ENCODE measurements at regions not wholly inside any gene's neighbourhood (a gene's known extent, or its start where the extent isn't known, plus 50 kb on each side); places are given as distances from the start of the nearest gene placed in this dataset.

DNA sequence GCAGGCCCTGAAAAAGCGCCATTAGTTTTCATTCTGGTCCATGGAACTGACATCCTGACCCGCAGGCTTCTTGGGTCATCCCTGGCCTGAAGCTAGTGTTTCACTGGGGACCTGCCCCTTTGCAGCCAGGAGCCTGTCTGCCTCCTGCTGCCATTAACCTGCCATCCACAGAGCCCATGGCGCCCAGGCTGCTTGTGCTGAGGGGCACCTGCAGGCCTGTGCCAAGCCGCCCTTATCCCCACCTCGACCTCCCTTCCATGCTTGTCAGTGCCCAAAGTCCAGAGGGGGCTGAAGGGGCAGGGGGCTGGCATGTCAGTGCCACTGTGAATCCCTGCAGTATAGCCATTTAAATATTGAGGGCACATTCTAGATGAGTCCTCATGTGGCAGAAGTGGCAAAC, 207.6 kb upstream of the USP25 start:
- peaks cover 3% of the 10 kb centered on the region for H3K27me3 Mint-ChIP-seq (ENCODE audit: insufficient read depth)
- intact Hi-C loops (cut with micrococcal nuclease) = no loop called here
- H3K4me1 Mint-ChIP-seq (ENCODE audit: low read depth) = no peaks in the 10 kb centered on the region
- H3K4me3 Mint-ChIP-seq = no peak overlapping the region
- no peak overlapping the region for H3K27ac Mint-ChIP-seq
- H3K9me3 Mint-ChIP-seq = peaks cover 10% of the 10 kb centered on the region
- no peak for DNase-seq (ENCODE audit: low spot score)
- no peaks in the 10 kb centered on the region for H3K36me3 Mint-ChIP-seq (ENCODE audit: low read depth)

DNA sequence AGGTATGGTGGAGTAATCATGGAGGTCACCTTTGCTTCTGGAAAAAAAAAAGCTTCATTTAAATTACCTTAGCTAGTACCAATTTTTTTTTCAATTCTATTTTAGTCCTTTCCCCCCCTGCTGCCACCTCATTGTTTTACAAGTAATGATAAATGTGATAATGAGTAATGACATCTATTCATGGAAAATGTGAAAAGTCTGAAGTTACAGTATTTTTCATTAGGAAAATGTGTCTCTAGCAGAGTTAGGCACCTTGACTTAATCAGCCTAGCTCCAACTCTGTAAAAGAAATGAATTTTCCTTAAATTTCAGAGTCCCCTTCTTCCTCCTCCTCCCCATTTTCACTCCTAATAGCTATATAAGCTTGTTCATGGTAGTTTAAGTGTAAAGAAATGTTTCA, 204.9 kb upstream of the USP25 start:
- intact Hi-C loops (cut with micrococcal nuclease) = no loop called here
- H3K9me3 Mint-ChIP-seq = peaks cover under 1% of the 10 kb centered on the region
- no peak overlapping the region for H3K27ac Mint-ChIP-seq
- no peaks in the 10 kb centered on the region for H3K4me1 Mint-ChIP-seq (ENCODE audit: low read depth)
- H3K36me3 Mint-ChIP-seq (ENCODE audit: low read depth) = no peaks in the 10 kb centered on the region
- DNase-seq (ENCODE audit: low spot score) = no peak
- H3K27me3 Mint-ChIP-seq (ENCODE audit: insufficient read depth) = peaks cover 3% of the 10 kb centered on the region
- H3K4me3 Mint-ChIP-seq = no peak overlapping the region

DNA sequence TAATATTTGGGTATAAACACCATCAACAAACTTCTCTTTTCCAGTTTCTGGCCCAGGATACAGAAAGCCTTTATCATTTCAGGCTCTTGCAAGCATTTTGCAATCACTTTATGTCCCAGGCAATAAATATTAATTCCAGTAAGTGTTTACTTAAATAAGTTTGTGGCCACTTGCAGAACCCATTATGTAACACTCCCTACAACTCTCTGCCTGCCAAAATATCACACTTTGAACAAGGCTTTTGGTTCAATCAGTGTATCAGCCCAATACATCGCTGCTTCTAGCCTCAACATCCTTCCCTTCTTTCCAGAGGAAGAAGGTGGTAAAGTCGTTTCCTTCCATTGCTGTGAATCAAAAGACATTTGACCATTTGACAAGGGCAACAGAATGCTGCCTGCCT, 203.0 kb upstream of the USP25 start:
- no peak overlapping the region for H3K27ac Mint-ChIP-seq
- intact Hi-C loops (cut with micrococcal nuclease) = no loop called here
- no peaks in the 10 kb centered on the region for H3K4me1 Mint-ChIP-seq (ENCODE audit: low read depth)
- H3K36me3 Mint-ChIP-seq (ENCODE audit: low read depth) = no peaks in the 10 kb centered on the region
- H3K9me3 Mint-ChIP-seq = peaks cover 4% of the 10 kb centered on the region
- peaks cover 3% of the 10 kb centered on the region for H3K27me3 Mint-ChIP-seq (ENCODE audit: insufficient read depth)
- DNase-seq (ENCODE audit: low spot score) = no peak
- no peak overlapping the region for H3K4me3 Mint-ChIP-seq

GRCh38 chr21:15528346-15528745, 201.4 kb upstream of the USP25 start:
- intact Hi-C loops (cut with micrococcal nuclease) = no loop called here

DNA sequence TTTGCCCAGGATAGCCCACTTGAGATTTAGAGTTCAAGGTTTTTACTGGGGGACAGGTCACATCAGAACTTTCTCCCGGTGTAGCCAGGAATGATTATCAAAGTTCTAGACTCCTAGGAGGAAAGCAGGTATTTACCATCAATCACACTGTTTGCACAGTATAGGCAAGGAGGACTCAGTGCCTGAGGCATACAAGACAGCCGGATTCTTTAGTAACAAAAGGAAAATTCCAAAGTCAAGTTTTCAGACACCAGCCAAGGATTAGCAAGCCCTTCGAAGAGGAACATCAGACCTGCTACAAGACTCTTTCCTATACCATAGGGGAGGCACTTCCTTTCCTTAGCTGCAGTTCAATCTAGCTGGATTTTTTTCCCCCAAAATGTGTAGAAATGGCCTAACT, 197.8 kb upstream of the USP25 start:
- no peaks in the 10 kb centered on the region for H3K36me3 Mint-ChIP-seq (ENCODE audit: low read depth)
- peaks cover 9% of the 10 kb centered on the region for H3K4me1 Mint-ChIP-seq (ENCODE audit: low read depth)
- DNase-seq (ENCODE audit: low spot score) = no peak
- peaks cover 4% of the 10 kb centered on the region for H3K9me3 Mint-ChIP-seq
- intact Hi-C loops (cut with micrococcal nuclease) = no loop called here
- H3K27me3 Mint-ChIP-seq (ENCODE audit: insufficient read depth) = no peaks in the 10 kb centered on the region
- H3K4me3 Mint-ChIP-seq = no peak overlapping the region
- no peak overlapping the region for H3K27ac Mint-ChIP-seq

More at GRCh38 chr21:15528346-15528745, 201.4 kb upstream of the USP25 start:
- Mint-ChIP-seq H3K9me3 (peaks cover 4% of the 10 kb centered on the region), H3K27me3 (ENCODE audit: insufficient read depth) (peaks cover 3% of the 10 kb centered on the region), H3K4me3 (no peak overlapping the region), H3K36me3 (ENCODE audit: low read depth) (no peaks in the 10 kb centered on the region), H3K4me1 (ENCODE audit: low read depth) (no peaks in the 10 kb centered on the region), H3K27ac (no peak overlapping the region)
- no peak for DNase-seq (ENCODE audit: low spot score)

- no peak overlapping the region for H3K4me3 Mint-ChIP-seq
- peaks cover 4% of the 10 kb centered on the region for H3K9me3 Mint-ChIP-seq
- H3K27me3 Mint-ChIP-seq (ENCODE audit: insufficient read depth) = peaks cover 2% of the 10 kb centered on the region
- H3K4me1 Mint-ChIP-seq (ENCODE audit: low read depth) = peaks cover 9% of the 10 kb centered on the region
- H3K36me3 Mint-ChIP-seq (ENCODE audit: low read depth) = no peaks in the 10 kb centered on the region
- no peak for DNase-seq (ENCODE audit: low spot score)
- no peak overlapping the region for H3K27ac Mint-ChIP-seq
- intact Hi-C loops (cut with micrococcal nuclease) = no loop called here
These were observed 196.2 kb upstream of the USP25 start for GRCh38 chr21:15533618-15534017.

DNA sequence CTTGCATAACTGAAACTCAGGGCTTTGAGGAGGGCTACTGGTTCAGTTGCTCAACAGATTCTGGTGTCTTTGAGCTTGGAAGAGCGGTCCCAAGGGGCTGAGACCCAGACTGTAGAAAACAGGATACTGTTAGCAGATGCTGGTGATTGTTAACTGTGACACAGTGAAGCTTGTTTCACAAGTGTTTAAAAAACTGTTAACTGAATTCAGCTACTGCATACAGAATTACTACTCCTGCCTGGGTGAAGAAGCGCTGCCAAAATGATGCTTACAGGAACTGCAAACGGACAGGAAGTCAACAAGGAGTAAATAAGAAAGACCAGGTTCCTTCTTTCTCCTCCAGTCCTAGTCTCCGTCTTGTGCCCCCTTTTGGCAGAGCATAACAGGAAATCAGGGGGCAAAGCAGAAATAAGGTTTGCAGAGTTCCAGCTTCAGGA, 195.3 kb upstream of the USP25 start:
- no peak for DNase-seq (ENCODE audit: low spot score)
- intact Hi-C loops (cut with micrococcal nuclease) = no loop called here
- H3K27me3 Mint-ChIP-seq (ENCODE audit: insufficient read depth) = peaks cover 2% of the 10 kb centered on the region
- H3K36me3 Mint-ChIP-seq (ENCODE audit: low read depth) = no peaks in the 10 kb centered on the region
- H3K4me3 Mint-ChIP-seq = no peak overlapping the region
- H3K9me3 Mint-ChIP-seq = peaks cover 4% of the 10 kb centered on the region
- no peak overlapping the region for H3K27ac Mint-ChIP-seq
- peaks cover 9% of the 10 kb centered on the region for H3K4me1 Mint-ChIP-seq (ENCODE audit: low read depth)

DNA sequence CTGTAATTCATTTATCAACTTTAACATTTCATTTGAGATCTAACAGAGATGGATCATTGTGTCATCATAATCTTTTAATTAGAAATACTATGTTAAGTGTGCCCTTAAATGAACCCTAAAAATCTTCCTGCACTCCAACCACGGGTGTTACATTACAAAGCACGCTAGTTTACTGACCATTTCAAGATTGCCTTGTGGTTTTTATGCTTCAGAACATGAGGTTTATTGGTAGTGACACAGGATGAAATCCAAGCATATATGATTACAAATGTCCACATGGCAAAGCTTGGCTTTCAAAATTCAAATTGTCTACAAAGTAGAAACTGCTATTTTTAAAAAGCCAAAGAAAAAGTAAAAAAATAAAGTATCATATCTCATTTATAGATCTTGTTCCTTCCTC, 190.4 kb upstream of the USP25 start:
- Mint-ChIP-seq H3K9me3 (no peaks in the 10 kb centered on the region), H3K27me3 (ENCODE audit: insufficient read depth) (peaks cover 2% of the 10 kb centered on the region), H3K4me3 (no peak overlapping the region), H3K36me3 (ENCODE audit: low read depth) (no peaks in the 10 kb centered on the region), H3K4me1 (ENCODE audit: low read depth) (peaks cover 4% of the 10 kb centered on the region), H3K27ac (no peak overlapping the region)
- DNase-seq (ENCODE audit: low spot score) = no peak
- intact Hi-C loops (cut with micrococcal nuclease) = no loop called here

- H3K9me3 Mint-ChIP-seq = no peaks in the 10 kb centered on the region
- DNase-seq (ENCODE audit: low spot score) = no peak
- H3K36me3 Mint-ChIP-seq (ENCODE audit: low read depth) = no peaks in the 10 kb centered on the region
- intact Hi-C loops (cut with micrococcal nuclease) = no loop called here
- H3K27me3 Mint-ChIP-seq (ENCODE audit: insufficient read depth) = peaks cover 2% of the 10 kb centered on the region
- no peak overlapping the region for H3K27ac Mint-ChIP-seq
- H3K4me1 Mint-ChIP-seq (ENCODE audit: low read depth) = no peaks in the 10 kb centered on the region
- no peak overlapping the region for H3K4me3 Mint-ChIP-seq
These were observed 186.3 kb upstream of the USP25 start for GRCh38 chr21:15543473-15543872.

DNA sequence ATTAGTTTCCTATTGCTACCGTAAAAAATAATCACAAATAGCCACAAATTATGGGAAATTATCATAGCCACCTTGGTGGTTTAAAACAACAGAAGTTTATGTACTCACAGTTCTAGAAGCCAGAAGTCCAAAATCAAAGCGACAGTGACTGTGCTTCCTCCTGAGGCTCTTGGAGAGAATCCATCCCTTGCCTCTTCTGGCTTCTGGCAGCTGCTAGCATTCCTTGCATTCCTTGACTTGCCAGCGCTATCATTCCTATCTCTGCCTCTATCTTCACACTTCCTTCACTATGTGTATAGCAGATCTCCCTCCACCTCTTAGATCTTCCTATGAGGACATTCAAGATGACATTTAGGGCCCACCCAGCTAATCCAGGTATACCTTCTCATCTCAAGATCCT, 180.1 kb upstream of the USP25 start:
- no peak overlapping the region for H3K27ac Mint-ChIP-seq
- intact Hi-C loops (cut with micrococcal nuclease) = no loop called here
- no peaks in the 10 kb centered on the region for H3K4me1 Mint-ChIP-seq (ENCODE audit: low read depth)
- H3K36me3 Mint-ChIP-seq (ENCODE audit: low read depth) = no peaks in the 10 kb centered on the region
- peaks cover 2% of the 10 kb centered on the region for H3K27me3 Mint-ChIP-seq (ENCODE audit: insufficient read depth)
- H3K4me3 Mint-ChIP-seq = no peak overlapping the region
- no peaks in the 10 kb centered on the region for H3K9me3 Mint-ChIP-seq
- no peak for DNase-seq (ENCODE audit: low spot score)

DNA sequence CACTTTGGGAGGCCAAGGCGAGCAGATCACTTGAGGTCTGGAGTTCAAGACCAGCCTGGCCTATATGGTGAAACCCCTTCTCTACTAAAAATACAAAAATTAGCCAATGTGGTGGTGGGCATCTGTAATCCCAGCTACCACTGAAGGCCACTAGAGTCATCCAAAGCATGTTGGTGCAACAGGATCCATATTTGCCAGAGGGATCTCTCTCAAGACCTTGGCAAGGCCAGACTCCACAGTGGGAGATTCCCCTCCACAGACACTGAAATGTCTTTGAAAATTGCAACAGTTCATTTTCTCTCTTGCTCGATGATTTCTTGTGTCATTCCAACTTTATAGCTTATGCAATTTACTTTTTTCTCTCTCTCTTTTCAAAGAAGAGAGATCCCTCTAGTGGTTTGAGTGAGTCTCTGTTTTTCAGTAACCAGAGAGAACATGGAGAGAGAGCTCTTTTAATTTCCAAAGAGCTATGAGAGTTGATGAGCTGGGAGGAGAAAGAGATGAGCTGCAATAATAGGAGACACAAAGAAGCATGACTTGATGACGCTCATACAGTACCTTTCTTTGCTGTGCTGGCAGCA, 176.8 kb upstream of the USP25 start:
- no peaks in the 10 kb centered on the region for H3K36me3 Mint-ChIP-seq (ENCODE audit: low read depth)
- no peak overlapping the region for H3K4me3 Mint-ChIP-seq
- H3K9me3 Mint-ChIP-seq = peaks cover 4% of the 10 kb centered on the region
- no peak overlapping the region for H3K27ac Mint-ChIP-seq
- intact Hi-C loops (cut with micrococcal nuclease) = no loop called here
- no peaks in the 10 kb centered on the region for H3K4me1 Mint-ChIP-seq (ENCODE audit: low read depth)
- DNase-seq (ENCODE audit: low spot score) = no peak
- H3K27me3 Mint-ChIP-seq (ENCODE audit: insufficient read depth) = no peaks in the 10 kb centered on the region

GRCh38 chr21:15557925-15558324, 171.9 kb upstream of the USP25 start:
- intact Hi-C loops (cut with micrococcal nuclease) = no loop called here
- H3K27ac Mint-ChIP-seq = no peak overlapping the region
- H3K36me3 Mint-ChIP-seq (ENCODE audit: low read depth) = no peaks in the 10 kb centered on the region
- DNase-seq (ENCODE audit: low spot score) = no peak
- peaks cover 10% of the 10 kb centered on the region for H3K4me1 Mint-ChIP-seq (ENCODE audit: low read depth)
- peaks cover 2% of the 10 kb centered on the region for H3K27me3 Mint-ChIP-seq (ENCODE audit: insufficient read depth)
- peaks cover 4% of the 10 kb centered on the region for H3K9me3 Mint-ChIP-seq
- H3K4me3 Mint-ChIP-seq = no peak overlapping the region

- DNase-seq (ENCODE audit: low spot score) = no peak
- intact Hi-C loops (cut with micrococcal nuclease) = no loop called here
- H3K4me1 Mint-ChIP-seq (ENCODE audit: low read depth) = peaks cover 10% of the 10 kb centered on the region
- no peak overlapping the region for H3K27ac Mint-ChIP-seq
- H3K27me3 Mint-ChIP-seq (ENCODE audit: insufficient read depth) = peaks cover 2% of the 10 kb centered on the region
- peaks cover 4% of the 10 kb centered on the region for H3K9me3 Mint-ChIP-seq
- no peak overlapping the region for H3K4me3 Mint-ChIP-seq
- no peaks in the 10 kb centered on the region for H3K36me3 Mint-ChIP-seq (ENCODE audit: low read depth)
These were observed 170.9 kb upstream of the USP25 start for GRCh38 chr21:15558884-15559283.

DNA sequence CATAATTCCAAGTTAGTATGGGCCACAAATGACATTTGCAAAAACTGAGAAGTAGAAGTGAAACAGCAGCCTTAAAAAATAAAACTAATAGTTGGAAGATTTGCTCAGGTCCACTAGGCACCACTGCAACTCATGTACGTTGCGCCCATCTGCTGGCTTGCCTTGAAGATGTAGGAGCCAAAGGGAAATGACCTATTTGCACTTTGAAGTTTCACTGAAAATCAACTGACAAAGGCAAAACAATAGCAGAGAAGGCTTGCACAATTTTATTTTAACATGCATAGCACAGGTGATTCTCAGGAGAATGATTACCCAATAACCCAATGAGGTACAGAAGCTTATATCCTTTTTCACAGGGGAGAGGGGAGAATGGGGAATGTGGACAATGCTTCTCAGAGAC, 170.1 kb upstream of the USP25 start:
- H3K27ac Mint-ChIP-seq = no peak overlapping the region
- H3K4me1 Mint-ChIP-seq (ENCODE audit: low read depth) = peaks cover 10% of the 10 kb centered on the region
- peaks cover 4% of the 10 kb centered on the region for H3K9me3 Mint-ChIP-seq
- H3K27me3 Mint-ChIP-seq (ENCODE audit: insufficient read depth) = peaks cover 2% of the 10 kb centered on the region
- intact Hi-C loops (cut with micrococcal nuclease) = loop anchor here (5.0 kb wide), 1 partner anchor 47 kb away; no protein-coding TSS in a partner anchor
- H3K36me3 Mint-ChIP-seq (ENCODE audit: low read depth) = no peaks in the 10 kb centered on the region
- H3K4me3 Mint-ChIP-seq = no peak overlapping the region
- no peak for DNase-seq (ENCODE audit: low spot score)

All from activated T-helper 1 cell treated with anti-CD3 and anti-CD28 coated beads, Interleukin-12 subunit alpha, Interleukin-12 subunit beta, Interleukin-2, Interleukin-4 antibody, amounts not matched to agents 30 ng/mL and 10 ng/mL and 1 ng/mL, durations not matched to agents 14 hours and 24 hours and 36 hours (primary cell).